ENCODE measurements at regions not wholly inside any gene's neighbourhood (a gene's known extent, or its start where the extent isn't known, plus 50 kb on each side); places are given as distances from the start of the nearest gene placed in this dataset.

DNA sequence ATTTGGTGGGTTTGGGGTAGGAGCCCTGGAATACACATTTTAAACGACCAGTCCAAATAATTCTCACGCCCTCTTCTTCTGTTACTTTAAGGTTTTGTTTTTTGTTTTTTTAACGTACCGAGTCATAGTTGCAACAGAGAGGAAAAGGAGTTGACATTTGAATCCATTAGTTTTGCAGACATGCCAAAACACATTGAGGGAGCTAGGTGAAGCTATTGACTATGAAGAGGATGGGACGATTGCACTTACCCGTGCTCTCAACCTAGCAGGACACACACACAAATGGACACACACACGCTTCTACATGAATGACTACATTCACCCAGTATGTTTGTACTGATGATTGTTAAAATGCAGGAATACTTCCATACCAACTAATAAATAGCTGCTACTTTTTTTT, 54.3 kb upstream of the CIT start:
- ATAC-seq (no peak), FAIRE-seq (peak; percentile 52), DNase-seq (ENCODE audit: extremely low read depth in 1 of 4, low spot score in 3 of 4) (no peak)
- no peak overlapping the region for H3K9ac ChIP-seq (ENCODE audit: insufficient read depth in 1 of 2, low read depth in 2 of 2, low read length in 2 of 2)
- CTCF ChIA-PET (ENCODE audit: low intra/inter-chr PET ratio): no interaction called here
- no peaks in the 10 kb centered on the region for H3K79me2 ChIP-seq (ENCODE audit: control insufficient read depth, insufficient read depth, low read length)
- POLR2A ChIA-PET: interaction anchor here (0.7 kb wide), 1 partner anchor 14 kb away, joined by 3 read pairs; no protein-coding TSS in a partner anchor
- H3K4me1 ChIP-seq (replicated peaks in 1 of 2; ENCODE audit: control insufficient read depth in 2 of 2, insufficient read depth in 2 of 2, low read length in 2 of 2): no peaks in the 10 kb centered on the region
- no peak overlapping the region for H2AFZ ChIP-seq (ENCODE audit: low read depth, low read length)
- intact Hi-C loops (cut with micrococcal nuclease): no loop called here
- 2% methylated on average over 7 of the region's 7 CpGs for WGBS (ENCODE audit: insufficient coverage, low coverage, missing lambda C conversion rate)
- BruUV-seq (replicated peaks): no TSS peak
- H3K4me3 ChIP-seq: no peak overlapping the region
- H4K20me1 ChIP-seq (replicated peaks; ENCODE audit: control insufficient read depth, insufficient read depth, low read length): no peaks in the 10 kb centered on the region
- H3K9me3 ChIP-seq (replicated peaks; ENCODE audit: control insufficient read depth, insufficient read depth, low read depth, low read length): no peaks in the 10 kb centered on the region
- peaks cover 22 to 23% of the 10 kb centered on the region in 2 experiments; a peak in 4 of 5 replicates for H3K27me3 ChIP-seq (ENCODE audit: control insufficient read depth in 2 of 2, insufficient read depth in 2 of 2, low read length in 2 of 2)
- TF ChIP-seq, protein P1, sequence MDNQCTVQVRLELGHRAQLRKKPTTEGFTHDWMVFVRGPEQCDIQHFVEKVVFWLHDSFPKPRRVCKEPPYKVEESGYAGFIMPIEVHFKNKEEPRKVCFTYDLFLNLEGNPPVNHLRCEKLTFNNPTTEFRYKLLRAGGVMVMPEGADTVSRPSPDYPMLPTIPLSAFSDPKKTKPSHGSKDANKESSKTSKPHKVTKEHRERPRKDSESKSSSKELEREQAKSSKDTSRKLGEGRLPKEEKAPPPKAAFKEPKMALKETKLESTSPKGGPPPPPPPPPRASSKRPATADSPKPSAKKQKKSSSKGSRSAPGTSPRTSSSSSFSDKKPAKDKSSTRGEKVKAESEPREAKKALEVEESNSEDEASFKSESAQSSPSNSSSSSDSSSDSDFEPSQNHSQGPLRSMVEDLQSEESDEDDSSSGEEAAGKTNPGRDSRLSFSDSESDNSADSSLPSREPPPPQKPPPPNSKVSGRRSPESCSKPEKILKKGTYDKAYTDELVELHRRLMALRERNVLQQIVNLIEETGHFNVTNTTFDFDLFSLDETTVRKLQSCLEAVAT (IDR thresholded peaks at IDR 0.05): no peak
- TF ChIP-seq IRF2 (CRISPR knock-in tag; IDR thresholded peaks at IDR 0.05) (no peak), MAFK (IDR thresholded peaks at IDR 0.05; ENCODE audit: low read length) (no peak), ZNF184 (CRISPR knock-in tag; IDR thresholded peaks at IDR 0.05) (no peak)
- no peak overlapping the region for H3K4me2 ChIP-seq (ENCODE audit: insufficient read depth, low read length)
- H3K27ac ChIP-seq (ENCODE audit: extremely low read depth, low read depth, low read length): no peak overlapping the region
- no peaks in the 10 kb centered on the region for H3K36me3 ChIP-seq (ENCODE audit: control insufficient read depth, insufficient read depth, low read length)
- in situ Hi-C loops (cut with MboI): no loop called here
- no peaks in the 10 kb centered on the region for H3K9me1 ChIP-seq (ENCODE audit: control insufficient read depth, insufficient read depth, low read length)

DNA sequence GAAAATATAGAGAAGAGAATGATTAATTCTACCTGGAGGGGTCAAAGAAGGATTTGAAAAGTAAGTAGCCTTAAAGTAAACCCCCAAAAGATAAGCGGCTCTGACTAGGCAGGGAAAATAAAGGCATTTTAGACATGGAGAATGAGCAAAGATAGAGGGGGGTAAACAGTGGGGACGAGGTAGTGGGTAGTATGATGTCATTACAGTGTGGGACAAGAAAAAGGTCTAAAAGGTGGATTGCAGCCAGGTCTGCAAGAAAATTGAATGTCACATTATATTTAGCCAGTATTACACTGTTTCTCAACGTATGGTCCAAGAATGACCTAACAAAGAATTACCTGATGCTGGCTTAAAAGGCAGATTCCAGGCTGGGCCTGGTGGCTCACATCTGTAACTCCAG, 55.8 kb upstream of the CIT start:
- DNase-seq (ENCODE audit: extremely low read depth in 1 of 4, low spot score in 3 of 4) (no peak), ATAC-seq (no peak), FAIRE-seq (no peak)
- BruUV-seq (replicated peaks): no TSS peak
- POLR2A ChIA-PET: no interaction called here
- WGBS (ENCODE audit: insufficient coverage, low coverage, missing lambda C conversion rate): 14% methylated on average over 3 of the region's 3 CpGs
- no peaks in the 10 kb centered on the region for H3K4me1 ChIP-seq (replicated peaks in 1 of 2; ENCODE audit: control insufficient read depth in 2 of 2, insufficient read depth in 2 of 2, low read length in 2 of 2)
- H3K4me2 ChIP-seq (ENCODE audit: insufficient read depth, low read length): no peak overlapping the region
- H4K20me1 ChIP-seq (replicated peaks; ENCODE audit: control insufficient read depth, insufficient read depth, low read length): no peaks in the 10 kb centered on the region
- no peaks in the 10 kb centered on the region for H3K9me3 ChIP-seq (replicated peaks; ENCODE audit: control insufficient read depth, insufficient read depth, low read depth, low read length)
- H3K79me2 ChIP-seq (ENCODE audit: control insufficient read depth, insufficient read depth, low read length): no peaks in the 10 kb centered on the region
- H3K36me3 ChIP-seq (ENCODE audit: control insufficient read depth, insufficient read depth, low read length): no peaks in the 10 kb centered on the region
- H3K4me3 ChIP-seq: no peak overlapping the region
- H3K27ac ChIP-seq (ENCODE audit: extremely low read depth, low read depth, low read length): no peak overlapping the region
- in situ Hi-C loops (cut with MboI): no loop called here
- CTCF ChIA-PET (ENCODE audit: low intra/inter-chr PET ratio): no interaction called here
- intact Hi-C loops (cut with micrococcal nuclease): no loop called here
- TF ChIP-seq SREBF2 (CRISPR knock-in tag; IDR thresholded peaks at IDR 0.05): no peak
- no peak for TF ChIP-seq FOXA3 (CRISPR knock-in tag; conservative IDR thresholded peaks at IDR 0.05 in 1 of 2, IDR thresholded peaks at IDR 0.05 in 1 of 2)
- TF ChIP-seq ATF7 (IDR thresholded peaks at IDR 0.05): 0 out of 2 replicates have a peak, but pooled peaks have one; percentile 14
- H2AFZ ChIP-seq (ENCODE audit: low read depth, low read length): no peak overlapping the region
- H3K9ac ChIP-seq (ENCODE audit: insufficient read depth in 1 of 2, low read depth in 2 of 2, low read length in 2 of 2): no peak overlapping the region
- no peaks in the 10 kb centered on the region for H3K9me1 ChIP-seq (ENCODE audit: control insufficient read depth, insufficient read depth, low read length)
- H3K27me3 ChIP-seq (ENCODE audit: control insufficient read depth in 2 of 2, insufficient read depth in 2 of 2, low read length in 2 of 2): peaks cover 18 to 22% of the 10 kb centered on the region in 2 experiments; a peak in 4 of 5 replicates

Data from K562 (cell line).